ENCODE measurements at regions not wholly inside any gene's neighbourhood (a gene's known extent, or its start where the extent isn't known, plus 50 kb on each side); places are given as distances from the start of the nearest gene placed in this dataset.

DNA sequence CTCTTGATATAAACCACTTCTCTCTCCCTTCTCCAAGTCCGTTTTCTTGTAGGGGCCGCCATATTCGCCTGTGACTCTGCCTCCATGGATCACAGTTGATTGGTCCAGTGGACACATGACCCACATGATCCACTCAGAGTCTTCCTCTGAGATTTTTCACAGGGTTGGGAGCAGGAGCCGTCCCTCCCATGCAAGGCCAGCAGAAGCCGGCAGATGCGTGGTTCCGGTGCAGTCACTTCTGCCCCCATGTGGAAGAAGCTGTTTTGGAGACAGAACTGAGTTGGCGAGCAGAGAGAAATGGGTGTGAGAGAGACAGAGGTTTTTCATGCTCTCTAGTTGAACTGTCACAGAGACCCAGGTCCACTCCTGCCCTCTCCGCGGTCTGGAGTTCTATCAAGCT, 83.3 kb downstream of the C16orf95 start:
- Histone ChIP-seq H3K27ac (ENCODE audit: low read depth, low read length, poor library complexity, severe bottlenecking) (no peak overlapping the region), H3K9me3 (ENCODE audit: low read depth, low read length, poor library complexity, severe bottlenecking) (no peaks in the 10 kb centered on the region), H3K4me1 (ENCODE audit: insufficient read depth, low read length, poor library complexity, severe bottlenecking) (no peaks in the 10 kb centered on the region), H3K27me3 (replicated peaks; ENCODE audit: insufficient read depth, low read depth, low read length, poor library complexity) (no peaks in the 10 kb centered on the region), H3K36me3 (ENCODE audit: insufficient read depth, low read length, poor library complexity, severe bottlenecking) (no peaks in the 10 kb centered on the region), H3K4me3 (ENCODE audit: low read depth, low read length, poor library complexity, severe bottlenecking) (no peak overlapping the region)
- ChIA-PET CTCF (no interaction called here), POLR2A (ENCODE audit: low non-redundant PET) (no interaction called here)
- no TSS peak for BruUV-seq (replicated peaks)
- intact Hi-C loops (cut with micrococcal nuclease; ENCODE audit: unreplicated experiment): no loop called here
- DNase-seq (ENCODE audit: low spot score): no peak
- no peak for TF ChIP-seq EZH2 (IDR thresholded peaks at IDR 0.05; ENCODE audit: borderline replicate concordance, low read depth, low read length, poor library complexity, severe bottlenecking)
- TF ChIP-seq, protein P1, sequence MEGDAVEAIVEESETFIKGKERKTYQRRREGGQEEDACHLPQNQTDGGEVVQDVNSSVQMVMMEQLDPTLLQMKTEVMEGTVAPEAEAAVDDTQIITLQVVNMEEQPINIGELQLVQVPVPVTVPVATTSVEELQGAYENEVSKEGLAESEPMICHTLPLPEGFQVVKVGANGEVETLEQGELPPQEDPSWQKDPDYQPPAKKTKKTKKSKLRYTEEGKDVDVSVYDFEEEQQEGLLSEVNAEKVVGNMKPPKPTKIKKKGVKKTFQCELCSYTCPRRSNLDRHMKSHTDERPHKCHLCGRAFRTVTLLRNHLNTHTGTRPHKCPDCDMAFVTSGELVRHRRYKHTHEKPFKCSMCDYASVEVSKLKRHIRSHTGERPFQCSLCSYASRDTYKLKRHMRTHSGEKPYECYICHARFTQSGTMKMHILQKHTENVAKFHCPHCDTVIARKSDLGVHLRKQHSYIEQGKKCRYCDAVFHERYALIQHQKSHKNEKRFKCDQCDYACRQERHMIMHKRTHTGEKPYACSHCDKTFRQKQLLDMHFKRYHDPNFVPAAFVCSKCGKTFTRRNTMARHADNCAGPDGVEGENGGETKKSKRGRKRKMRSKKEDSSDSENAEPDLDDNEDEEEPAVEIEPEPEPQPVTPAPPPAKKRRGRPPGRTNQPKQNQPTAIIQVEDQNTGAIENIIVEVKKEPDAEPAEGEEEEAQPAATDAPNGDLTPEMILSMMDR (conservative IDR thresholded peaks at IDR 0.05; ENCODE audit: low read depth, low read length): peak; percentile 23; the same call in 1 of the 2 replicates

DNA sequence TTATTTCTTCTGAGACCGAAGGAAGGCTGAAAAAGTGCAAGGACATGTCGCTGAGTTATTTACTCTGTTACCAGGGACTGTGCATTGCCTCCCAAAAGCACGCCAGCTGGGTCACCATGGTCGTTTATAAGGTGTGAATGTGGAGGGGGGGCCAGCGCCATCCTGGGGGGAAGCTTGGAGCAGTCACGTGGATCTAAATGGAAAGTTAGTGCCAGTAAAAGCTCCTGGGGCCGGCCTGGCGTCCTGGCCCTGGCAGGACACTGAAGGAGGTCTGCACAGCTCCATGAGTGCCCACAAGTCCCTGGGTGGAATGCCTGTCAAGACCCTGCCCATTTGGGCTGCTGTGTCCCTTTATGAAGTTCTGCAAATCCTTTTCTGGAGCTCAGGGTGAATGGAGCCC, 82.6 kb downstream of the C16orf95 start:
- CTCF ChIA-PET: no interaction called here
- POLR2A ChIA-PET (ENCODE audit: low non-redundant PET): no interaction called here

DNA sequence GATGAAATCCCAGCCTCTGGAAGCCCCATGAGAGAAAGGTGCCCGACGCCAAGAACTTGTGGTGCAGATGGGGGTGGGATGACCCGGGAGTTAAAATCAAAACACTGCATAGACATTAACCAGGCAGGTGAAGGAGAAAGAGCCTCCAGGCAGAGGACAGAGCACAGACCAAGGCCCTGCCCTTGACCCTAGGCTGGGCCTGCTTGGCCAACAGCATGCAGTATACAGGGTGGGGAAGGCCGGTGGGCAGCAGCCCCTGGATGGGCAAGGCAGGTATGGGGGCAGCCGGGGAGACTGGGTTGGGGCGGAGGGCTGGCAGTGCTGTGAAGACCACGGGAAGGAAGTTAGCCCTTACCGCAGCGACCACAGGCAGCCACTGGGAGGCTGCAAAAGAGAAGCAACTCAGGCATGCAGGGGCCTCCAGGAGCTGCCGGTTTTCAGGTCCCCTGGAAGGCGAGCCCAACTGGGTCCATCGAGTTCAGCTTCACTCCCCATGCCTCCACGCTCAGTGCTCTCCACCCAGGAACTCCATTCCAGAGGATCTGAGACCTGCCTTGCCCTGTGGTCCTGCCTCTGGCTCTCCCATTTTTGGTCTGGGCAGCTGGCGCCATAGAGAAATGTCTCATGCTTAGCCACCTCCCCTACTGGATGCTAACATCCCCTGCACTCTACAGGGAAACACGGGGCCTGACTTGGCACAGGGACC, 81.2 kb downstream of the C16orf95 start:
- Histone ChIP-seq H3K27me3 (replicated peaks; ENCODE audit: insufficient read depth, low read depth, low read length, poor library complexity) (no peaks in the 10 kb centered on the region), H3K4me3 (ENCODE audit: low read depth, low read length, poor library complexity, severe bottlenecking) (no peak overlapping the region), H3K27ac (ENCODE audit: low read depth, low read length, poor library complexity, severe bottlenecking) (no peak overlapping the region), H3K36me3 (ENCODE audit: insufficient read depth, low read length, poor library complexity, severe bottlenecking) (no peaks in the 10 kb centered on the region), H3K9me3 (ENCODE audit: low read depth, low read length, poor library complexity, severe bottlenecking) (no peaks in the 10 kb centered on the region), H3K4me1 (ENCODE audit: insufficient read depth, low read length, poor library complexity, severe bottlenecking) (no peaks in the 10 kb centered on the region)
- TF ChIP-seq, protein P1 (conservative IDR thresholded peaks at IDR 0.05; ENCODE audit: low read depth, low read length): no peak
- no peak for TF ChIP-seq EZH2 (IDR thresholded peaks at IDR 0.05; ENCODE audit: borderline replicate concordance, low read depth, low read length, poor library complexity, severe bottlenecking)
- POLR2A ChIA-PET (ENCODE audit: low non-redundant PET): no interaction called here
- no TSS peak for BruUV-seq (replicated peaks)
- CTCF ChIA-PET: no interaction called here
- DNase-seq (ENCODE audit: low spot score): no peak
- intact Hi-C loops (cut with micrococcal nuclease; ENCODE audit: unreplicated experiment): no loop called here

More for the DNA sequence above, 82.6 kb downstream of the C16orf95 start:
- Histone ChIP-seq H3K9me3 (ENCODE audit: low read depth, low read length, poor library complexity, severe bottlenecking) (no peaks in the 10 kb centered on the region), H3K4me3 (ENCODE audit: low read depth, low read length, poor library complexity, severe bottlenecking) (no peak overlapping the region), H3K4me1 (ENCODE audit: insufficient read depth, low read length, poor library complexity, severe bottlenecking) (no peaks in the 10 kb centered on the region), H3K36me3 (ENCODE audit: insufficient read depth, low read length, poor library complexity, severe bottlenecking) (no peaks in the 10 kb centered on the region), H3K27me3 (replicated peaks; ENCODE audit: insufficient read depth, low read depth, low read length, poor library complexity) (no peaks in the 10 kb centered on the region), H3K27ac (ENCODE audit: low read depth, low read length, poor library complexity, severe bottlenecking) (no peak overlapping the region)
- DNase-seq (ENCODE audit: low spot score): no peak
- no TSS peak for BruUV-seq (replicated peaks)
- TF ChIP-seq EZH2 (IDR thresholded peaks at IDR 0.05; ENCODE audit: borderline replicate concordance, low read depth, low read length, poor library complexity, severe bottlenecking): no peak
- TF ChIP-seq, protein P1 (conservative IDR thresholded peaks at IDR 0.05; ENCODE audit: low read depth, low read length): no peak
- intact Hi-C loops (cut with micrococcal nuclease; ENCODE audit: unreplicated experiment): no loop called here
